HG02870 (cell line): ENCODE measurements at regions not wholly inside any gene's neighbourhood (a gene's known extent, or its start where the extent isn't known, plus 50 kb on each side); places are given as distances from the start of the nearest gene placed in this dataset.

ENCODE experiments used
- ATAC-seq: cut with Tn5 transposase; IDR thresholded peaks from one replicate; pipeline ENCODE4 v1.9.1; 2021; ENCODE audit warnings: mild to moderate bottlenecking, moderate library complexity; ENCODE audit not compliant: unreplicated experiment

DNA sequence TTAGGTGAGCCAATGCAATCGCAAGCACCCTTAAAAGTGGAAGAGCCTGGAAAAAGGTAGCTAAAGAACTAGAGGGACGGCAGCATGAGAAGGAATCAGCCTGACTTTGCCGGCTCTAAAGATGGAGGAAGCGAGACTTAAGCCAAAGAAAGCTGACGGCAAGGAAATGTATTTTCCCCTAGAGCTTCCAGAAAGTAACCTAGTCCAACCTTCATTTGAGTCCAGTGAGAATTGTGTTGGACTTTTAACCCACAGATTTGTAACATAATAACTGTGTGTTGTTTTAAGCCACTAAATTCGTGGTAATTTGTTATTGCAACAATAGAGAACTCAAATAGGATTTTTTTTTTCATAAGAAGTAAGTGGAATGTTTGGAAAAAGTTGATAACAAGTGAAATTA, 212.7 kb upstream of the C1QTNF7 start:
- no peak for ATAC-seq

DNA sequence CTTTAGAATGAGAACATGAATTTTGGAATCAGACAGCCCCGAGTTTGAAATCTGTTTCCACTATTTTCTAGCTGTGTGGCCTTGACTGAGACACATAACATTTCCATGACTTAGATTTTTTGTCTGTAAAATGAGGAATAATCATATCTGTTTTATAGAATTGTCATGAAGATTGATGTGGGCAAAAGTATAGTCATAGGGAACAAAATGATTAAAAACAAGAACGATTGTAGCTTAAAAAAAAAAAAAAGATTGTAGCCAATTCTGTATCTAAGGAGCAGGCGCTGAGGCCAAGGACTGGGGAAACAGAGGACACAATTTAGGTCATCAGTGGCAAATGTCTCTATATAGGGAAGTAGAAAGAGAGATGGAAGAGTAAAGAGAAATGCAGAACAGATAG, 201.6 kb upstream of the C1QTNF7 start:
- no peak for ATAC-seq

DNA sequence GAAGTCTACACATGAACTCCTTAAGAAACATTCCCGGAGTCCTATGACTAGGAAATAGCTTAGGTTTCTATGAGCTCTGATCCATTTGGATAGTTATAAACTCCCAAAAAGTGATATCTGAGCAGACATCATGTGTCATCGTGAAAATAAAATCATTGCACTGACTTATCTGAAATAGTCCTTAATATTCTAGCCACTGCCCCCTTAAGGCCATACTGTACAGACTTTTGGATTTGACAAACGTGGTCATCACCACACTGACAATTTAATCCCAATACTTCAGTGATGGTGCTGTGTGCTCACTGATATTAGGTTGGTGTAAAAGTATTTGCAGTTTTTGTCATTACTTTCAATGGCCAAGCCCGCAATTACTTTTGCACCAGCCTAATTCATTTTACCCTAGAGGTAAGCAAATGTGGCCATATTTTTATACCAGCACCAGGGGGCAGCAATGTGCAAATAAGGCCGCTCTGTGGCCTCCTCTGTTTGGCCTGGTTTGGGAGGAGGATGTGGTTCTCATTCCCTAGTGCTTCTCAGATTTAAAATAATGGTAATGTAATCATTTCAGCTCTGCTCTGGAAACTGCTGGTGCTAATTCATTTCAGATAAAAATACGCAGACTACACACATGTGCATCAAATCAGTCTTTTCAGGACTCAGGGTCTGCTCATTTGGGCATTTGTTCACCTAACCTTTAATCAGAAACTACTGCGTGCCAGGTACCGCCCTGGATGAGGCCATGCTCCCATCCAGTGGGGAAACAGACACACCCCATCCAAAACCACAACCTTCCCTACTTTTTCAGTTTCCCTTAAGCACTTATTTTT, 196.4 kb upstream of the C1QTNF7 start:
- ATAC-seq = peak; percentile 69

DNA sequence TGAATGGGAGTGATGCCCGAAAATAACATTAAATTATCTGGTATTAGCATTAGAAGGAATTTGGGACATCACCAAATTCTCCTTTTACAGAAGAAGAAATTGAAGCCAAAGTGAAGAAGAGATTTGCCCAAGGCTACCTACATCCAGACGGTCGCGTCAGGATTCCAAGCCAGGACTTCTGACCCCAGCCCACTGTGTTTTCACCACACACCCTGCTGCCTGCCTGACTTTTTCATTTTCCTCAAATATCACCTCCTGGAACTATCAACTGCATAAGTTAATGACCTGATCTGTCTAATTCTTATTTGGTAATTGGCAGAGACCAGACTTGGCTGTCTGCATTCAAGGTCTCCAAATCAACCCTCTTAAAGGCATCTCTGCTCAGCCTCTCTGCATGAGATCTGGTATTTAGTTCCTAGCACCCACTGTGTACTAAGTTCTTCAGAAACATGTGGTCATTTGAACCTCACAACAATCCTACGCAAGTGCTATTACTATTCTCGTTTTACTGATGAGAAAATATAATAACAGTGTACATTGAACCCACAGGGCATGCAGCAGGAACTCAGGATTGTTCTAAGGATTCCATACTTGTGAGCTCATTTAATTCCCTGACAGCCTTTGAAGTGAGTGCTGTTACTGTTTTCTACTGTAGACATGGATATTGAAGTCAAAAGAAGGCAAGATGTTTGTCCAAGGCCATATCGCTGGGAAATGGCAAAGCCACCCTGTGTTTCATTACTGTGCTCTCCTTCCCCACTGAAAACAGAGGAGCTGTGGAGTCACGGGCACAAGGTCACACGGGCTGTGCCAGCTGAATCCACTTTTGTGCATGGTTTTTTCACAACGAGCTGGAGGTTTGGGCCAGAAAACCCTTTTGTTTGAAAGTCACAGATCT, 195.2 kb upstream of the C1QTNF7 start:
- ATAC-seq = no peak

DNA sequence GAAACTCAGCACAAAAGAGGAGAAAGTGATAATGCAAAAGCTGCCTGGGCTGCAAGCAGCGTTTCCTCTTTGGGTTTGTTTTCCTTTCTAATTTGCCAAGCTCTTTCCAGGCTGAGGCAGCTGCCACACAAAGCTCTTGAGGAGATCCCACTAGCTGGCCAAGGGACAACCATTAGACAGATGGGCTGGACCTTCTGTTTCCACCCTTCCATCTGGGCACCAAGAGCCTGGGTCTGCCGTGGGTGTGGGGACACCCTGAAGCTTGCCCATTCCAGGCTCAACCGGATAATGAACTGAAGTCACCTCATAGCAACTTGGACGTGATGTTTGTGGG, 194.6 kb upstream of the C1QTNF7 start:
- ATAC-seq = peak; percentile 30

DNA sequence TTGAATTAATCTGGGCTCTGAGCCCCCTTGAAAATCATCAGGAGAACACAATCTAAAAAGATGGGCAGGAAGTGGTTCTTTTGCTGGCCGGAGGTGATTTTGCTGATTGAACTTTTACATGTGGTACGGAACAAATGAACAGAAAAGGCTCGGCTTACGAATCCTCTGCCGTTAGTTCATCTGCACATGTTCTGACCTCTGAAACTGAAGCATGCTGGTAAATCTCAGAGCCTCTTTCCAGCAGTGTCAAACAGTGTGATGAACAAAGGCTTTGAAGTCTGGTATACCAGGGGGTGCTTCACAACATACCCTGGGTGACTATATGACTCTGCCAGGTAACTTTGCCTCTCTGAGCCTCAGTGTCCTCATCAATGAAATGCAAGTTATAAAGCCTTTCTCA, 194.2 kb upstream of the C1QTNF7 start:
- ATAC-seq = peak; percentile 57

DNA sequence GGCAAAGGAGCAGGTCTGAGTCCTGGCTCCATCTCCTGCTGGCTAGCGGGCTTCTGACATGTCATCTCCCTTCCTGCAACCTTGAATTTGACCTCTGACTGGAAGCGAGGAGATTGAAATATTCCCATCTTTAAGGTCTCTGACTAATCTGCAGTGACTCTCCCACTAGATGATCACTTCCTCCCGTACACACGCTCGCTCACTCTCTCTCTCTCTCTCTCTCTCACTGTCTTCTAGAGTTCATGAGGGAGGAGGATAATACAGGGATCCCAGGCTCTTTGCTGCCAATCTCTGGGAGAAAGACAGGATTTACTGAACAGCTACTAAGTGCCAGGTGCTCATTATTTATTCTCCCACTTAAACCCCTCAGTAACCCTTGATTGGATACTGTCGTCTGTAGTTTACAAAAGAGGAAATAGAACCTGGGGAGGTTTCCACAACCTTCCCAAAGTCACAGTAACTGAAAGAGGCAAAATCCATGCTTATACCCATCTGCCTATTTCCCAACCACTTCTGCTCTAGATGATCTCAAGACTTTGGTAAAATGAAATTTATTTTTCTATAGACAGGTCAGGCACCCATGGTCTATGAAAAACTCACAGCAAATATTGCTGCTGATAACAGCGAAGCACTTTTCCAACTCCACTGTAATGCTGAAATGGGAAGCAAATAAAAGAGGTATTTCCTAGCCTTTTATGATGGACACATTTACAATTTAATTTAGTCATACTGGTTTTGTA, 193.5 kb upstream of the C1QTNF7 start:
- no peak for ATAC-seq

DNA sequence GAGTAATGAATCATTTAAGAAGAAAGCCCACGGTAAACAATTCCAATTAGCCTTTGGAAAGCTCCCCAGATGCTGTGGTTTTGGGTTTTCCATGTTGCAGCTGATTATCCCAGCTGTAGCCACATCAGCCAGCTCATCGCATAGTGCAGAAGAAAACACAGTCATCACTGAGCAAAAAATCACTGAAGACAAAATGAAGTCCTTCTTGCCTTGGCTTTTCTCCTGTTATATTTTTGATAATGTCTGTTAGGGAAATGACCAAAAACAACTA, 193.0 kb upstream of the C1QTNF7 start:
- no peak for ATAC-seq

DNA sequence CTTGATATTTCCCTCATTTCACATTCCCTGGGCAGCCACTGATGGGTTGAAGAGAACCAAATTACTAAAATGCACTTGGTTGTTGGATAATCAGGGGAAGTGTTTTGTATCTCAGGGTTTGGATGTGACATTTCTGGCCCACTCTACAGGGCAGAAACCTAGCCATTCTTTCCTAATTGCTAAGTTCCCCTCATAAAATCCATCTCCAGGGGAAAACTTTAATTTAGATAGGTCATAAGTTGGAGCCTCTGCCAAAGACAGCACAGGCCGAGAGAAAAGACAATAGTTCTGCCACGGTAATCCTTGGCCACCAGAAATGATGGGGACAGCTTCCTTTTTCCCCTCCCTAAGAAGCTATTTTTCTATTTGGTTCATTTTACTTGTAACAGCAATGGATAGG, 192.7 kb upstream of the C1QTNF7 start:
- ATAC-seq = no peak

DNA sequence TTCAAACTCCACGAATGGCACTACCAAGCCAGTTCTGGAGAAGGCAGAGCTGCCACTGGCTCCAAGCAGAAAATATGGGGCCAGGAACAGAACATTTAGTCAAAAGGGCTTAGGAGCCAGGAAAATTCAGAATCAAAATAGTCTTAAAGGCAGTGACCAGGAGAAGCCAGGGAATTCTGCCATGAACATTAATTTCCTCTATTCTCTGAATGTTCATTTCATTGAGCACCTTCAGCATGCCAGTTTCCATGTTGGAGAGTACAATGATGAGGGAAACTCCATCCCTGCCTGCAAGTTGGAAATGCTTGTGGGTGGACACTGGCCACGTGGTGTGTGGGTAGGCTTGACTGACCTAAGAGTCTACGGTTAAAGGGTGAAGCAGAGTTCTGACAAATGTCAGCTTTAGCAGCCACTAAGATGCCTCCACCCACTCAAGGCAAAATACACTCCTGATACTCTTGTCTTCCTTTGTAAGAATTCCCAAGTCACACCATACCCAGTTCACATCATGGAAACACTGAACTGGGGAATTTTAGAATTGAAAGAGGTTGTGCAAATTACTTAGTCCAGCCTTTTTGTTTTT, 190.1 kb upstream of the C1QTNF7 start:
- no peak for ATAC-seq

DNA sequence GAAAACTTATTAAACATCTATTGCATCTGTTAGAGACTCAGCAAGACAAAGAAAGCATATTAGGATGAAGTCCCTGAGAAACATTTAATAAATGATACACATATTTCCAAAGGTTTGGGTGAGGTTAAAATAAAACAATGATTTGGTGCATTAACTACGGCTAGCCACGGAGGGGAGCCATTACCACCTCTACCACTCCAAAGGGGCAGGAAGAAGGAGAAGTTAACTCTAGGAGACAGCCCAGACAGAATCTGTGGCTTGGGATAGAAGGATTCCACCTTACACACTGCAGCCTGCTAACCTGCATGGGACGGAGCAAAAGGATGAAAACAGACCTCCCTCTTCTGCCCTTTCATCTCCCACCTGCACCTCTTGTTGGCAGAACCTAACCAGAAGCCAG, 189.1 kb upstream of the C1QTNF7 start:
- ATAC-seq = peak; percentile 72

DNA sequence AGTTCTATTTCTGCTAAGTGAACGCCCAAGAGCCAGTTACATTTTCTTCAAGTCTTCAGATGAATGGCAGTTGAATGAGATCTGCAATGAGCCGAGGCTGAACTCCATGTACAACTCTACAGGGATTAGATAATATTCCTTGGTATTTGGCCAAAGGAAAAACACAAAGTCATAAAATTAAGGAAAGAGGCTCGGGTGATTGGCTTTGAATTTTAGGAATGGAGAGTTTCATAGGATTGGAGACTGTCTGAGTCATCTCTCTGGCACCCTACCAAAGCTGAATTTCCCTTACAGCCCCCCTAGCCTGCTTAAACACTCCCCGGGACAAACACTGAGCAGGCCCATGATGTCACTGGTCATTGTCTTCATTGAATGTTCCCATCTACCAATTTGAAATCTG, 188.0 kb upstream of the C1QTNF7 start:
- ATAC-seq = no peak

DNA sequence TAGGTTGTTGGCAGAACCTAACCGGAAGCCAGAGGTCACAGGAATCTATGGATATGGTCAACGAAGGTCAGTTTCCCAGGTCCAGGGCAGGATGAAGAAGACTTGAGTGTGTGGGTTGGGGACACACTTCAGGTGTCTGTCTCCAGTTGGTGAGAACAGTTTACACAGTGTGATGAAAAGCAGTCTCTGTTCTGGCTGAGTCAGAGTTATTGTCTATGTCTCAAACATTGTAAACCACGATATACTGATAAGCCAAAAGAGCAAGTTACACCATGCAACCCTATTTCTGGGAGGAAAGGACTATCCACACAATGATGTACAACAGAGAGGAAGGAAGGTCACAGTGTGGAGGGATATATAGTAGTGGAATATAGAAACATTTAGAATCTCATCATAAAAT, 187.1 kb upstream of the C1QTNF7 start:
- no peak for ATAC-seq

DNA sequence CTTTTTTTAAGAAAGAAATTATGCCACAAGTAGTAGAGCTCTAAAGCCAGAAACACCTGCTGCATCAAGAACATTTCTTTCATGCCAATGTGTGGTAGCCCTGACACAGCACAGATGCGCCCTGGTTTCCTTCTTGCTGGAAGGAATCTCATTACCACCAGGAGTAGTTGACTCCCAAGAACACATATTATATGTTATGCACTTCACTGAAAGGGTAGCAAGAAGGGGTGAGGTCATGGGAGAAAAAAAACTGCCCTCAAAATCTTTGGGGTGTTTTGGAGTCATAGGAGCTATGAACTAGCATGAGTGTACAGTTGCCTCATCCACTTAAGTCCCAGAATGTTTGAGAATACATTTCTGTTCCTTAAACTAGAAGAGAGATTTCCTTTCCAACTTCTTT, 185.8 kb upstream of the C1QTNF7 start:
- ATAC-seq = no peak

DNA sequence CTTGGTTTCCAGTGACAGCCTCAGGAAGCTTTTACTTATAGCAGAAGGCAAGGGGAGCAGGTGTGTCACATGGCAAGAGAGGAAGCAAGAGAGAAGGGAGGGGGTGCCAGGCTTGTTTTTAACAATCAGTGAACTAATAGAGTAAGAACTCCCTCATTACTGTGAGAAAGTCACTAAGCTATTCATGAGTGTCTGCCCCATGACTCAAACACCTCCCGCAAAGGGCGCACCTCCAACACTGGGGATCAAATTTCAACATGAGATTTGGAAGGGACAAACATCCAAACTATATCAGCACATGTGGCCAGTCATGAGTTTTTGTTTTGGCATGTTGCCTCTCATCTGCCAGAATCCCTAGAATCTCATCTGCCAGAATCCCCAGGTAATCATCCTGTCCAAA, 183.5 kb upstream of the C1QTNF7 start:
- ATAC-seq = no peak

DNA sequence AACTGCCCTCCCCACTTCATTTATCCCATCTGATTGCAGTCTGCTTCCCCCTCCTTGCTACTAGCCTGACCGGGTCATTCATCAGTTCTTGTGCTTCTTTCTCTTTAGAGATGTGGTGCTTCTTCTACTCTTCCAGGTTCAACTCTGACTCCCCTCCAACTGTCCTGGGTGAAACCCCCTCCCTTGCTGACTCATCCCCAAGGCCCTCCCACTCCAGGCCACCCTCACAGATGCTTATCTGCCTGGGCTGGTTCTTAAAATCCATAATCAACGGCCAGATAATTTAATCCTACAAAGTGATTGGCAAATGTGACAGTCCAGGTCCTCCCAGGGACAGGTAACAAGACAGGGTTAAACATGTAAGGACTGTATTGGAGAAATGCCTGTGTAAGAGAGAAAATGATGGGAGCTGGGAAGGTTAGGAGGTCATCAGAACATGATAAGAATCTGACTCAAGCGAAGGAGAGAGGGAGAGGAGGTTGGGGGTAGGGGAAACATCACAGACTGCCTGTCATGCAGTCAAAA, 182.8 kb upstream of the C1QTNF7 start:
- ATAC-seq = no peak

DNA sequence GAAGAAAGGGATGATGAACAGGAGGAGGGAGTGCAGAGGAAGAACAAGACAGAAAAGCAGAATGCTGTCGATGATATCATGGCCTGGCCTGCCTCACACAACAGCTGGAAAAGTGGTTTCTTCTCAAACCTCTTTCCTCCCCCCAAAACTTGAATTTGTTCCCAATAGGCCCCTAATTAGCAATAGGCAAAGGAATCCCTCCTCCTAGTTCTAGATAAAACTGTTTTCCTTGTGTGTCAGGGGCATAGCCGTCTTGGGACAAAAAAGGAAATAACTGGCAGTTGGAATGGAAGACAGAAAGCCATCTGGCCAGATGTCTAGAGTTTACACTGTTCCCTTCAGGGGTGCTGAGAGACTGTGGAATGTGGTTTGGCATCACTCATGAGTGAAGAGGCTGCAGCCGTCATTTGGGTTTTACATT, 177.8 kb upstream of the C1QTNF7 start:
- ATAC-seq = no peak

DNA sequence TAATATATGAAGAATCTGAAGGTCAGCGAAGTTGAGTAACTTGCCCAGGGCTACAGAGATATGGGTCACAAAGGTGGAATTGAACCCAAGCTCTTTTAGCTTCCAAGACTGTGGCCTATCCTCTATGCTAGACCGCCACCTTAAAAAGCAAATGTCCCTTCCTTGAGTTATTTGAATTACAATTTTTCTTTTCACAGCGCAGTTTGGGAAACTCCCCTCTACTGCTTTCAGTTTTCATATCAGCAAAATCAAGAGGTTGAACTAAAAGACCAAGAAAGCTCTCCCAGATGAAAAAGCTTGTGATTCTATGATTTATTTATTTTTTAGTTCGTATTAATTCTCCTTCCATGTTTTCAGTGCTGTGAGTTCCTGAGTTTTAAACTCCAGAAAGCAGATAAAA, 174.5 kb upstream of the C1QTNF7 start:
- peak; percentile 92 for ATAC-seq

DNA sequence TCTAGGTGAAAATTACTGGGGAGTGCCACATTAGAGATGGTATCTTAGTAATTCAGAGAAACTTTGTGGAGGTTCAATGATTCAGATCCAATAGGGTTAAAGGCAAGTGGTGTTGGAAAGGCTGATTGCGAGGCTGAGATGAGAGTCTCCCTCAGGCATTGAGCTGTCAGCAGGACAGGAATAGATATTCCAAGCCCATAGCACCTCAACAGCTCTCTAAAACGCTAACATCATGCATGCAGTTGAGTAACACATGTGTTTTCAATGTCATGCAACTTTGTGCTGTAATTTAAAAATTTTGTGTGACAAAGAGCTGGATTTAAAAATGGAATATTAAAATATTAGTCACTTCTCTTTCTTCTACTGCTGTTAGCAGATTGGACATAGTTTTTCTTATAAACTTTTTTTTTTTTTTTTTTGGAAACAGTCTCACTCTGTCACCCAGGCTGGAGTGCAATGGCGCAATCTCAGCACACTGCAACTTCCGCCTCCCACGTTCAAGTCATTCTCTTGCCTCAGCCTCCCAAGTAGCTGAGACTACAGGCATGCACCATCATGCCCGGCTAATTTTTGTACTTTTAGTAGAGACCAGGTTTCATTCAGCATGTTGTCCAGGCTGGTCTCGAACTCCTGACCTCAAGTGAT, 173.5 kb upstream of the C1QTNF7 start:
- no peak for ATAC-seq

DNA sequence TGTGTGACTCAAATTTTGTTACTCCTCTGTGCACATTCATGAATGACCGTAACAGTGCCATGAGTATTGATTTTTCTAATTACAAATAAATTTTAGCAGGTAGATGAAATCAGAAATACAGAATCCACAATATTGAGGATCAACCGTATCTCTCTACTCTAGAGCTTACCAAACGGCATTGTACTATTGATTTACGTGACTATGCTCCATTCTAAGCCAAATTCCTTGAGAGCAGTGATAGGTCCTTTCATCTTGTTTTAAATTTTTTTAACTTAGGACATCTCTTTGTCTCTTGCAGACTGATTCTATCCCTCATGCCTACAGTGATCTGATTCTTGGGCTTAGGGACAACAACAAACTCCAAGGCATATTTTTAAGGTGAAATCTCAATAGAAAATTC, 172.3 kb upstream of the C1QTNF7 start:
- ATAC-seq = no peak

DNA sequence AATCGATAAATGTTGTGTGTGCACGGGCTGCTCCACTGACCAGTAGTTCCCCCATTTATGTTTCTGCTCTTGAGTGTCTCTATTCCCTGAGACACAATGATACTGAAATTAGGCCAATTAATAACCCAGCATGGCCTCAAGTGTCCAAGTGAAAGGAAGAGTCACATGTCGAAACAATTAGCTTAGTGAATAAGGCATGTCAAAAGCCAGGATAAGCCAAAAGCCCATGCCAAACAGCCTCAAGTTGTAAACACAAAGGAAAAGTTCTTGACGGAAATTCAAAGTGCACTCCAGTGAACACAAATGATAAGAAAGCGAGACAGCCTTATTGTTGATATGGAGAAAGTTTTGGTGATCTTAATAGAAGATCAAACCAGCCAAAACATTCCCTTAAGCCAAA, 167.1 kb upstream of the C1QTNF7 start:
- no peak for ATAC-seq
